ENCODE measurements at regions not wholly inside any gene's neighbourhood (a gene's known extent, or its start where the extent isn't known, plus 50 kb on each side); places are given as distances from the start of the nearest gene placed in this dataset.

- H3K4me2 ChIP-seq (ENCODE audit: extremely low read depth, insufficient read depth, low read length): no peak overlapping the region
- H3K27ac ChIP-seq (ENCODE audit: insufficient read depth, low read length): no peak overlapping the region
- no peaks in the 10 kb centered on the region for H3K9me3 ChIP-seq (ENCODE audit: control insufficient read depth, insufficient read depth, low read depth, low read length)
- H2AFZ ChIP-seq (ENCODE audit: low read length): no peak overlapping the region
- no peaks in the 10 kb centered on the region for H3K36me3 ChIP-seq (ENCODE audit: control insufficient read depth, insufficient read depth, low read length)
- DNase-seq (ENCODE audit: low read depth in 2 of 2): no peak
- H3K4me1 ChIP-seq (ENCODE audit: control insufficient read depth, extremely low read depth, insufficient read depth, low read length): no peaks in the 10 kb centered on the region
- H3K79me2 ChIP-seq (ENCODE audit: control insufficient read depth, insufficient read depth, low read length): no peaks in the 10 kb centered on the region
- H3K9ac ChIP-seq (ENCODE audit: insufficient read depth, low read length): no peak overlapping the region
- H4K20me1 ChIP-seq (ENCODE audit: control insufficient read depth, extremely low read depth, insufficient read depth, low read length): no peaks in the 10 kb centered on the region
- TF ChIP-seq EZH2 (IDR thresholded peaks at IDR 0.05; ENCODE audit: low read length, missing control alignments) (no peak), CTCF (conservative IDR thresholded peaks at IDR 0.05 in 1 of 2, IDR thresholded peaks at IDR 0.05 in 1 of 2; ENCODE audit: low read depth in 1 of 2, low read length in 2 of 2) (no peak)
- no peak overlapping the region for H3K4me3 ChIP-seq (replicated peaks in 1 of 4; ENCODE audit: control extremely low read depth in 1 of 4, insufficient read depth in 1 of 4, low read depth in 3 of 4, low read length in 4 of 4)
- no peaks in the 10 kb centered on the region for H3K27me3 ChIP-seq (ENCODE audit: control insufficient read depth, insufficient read depth, low read length)
These were observed 378.5 kb upstream of the IRX1 start for GRCh38 chr5:3217114-3217513.

GRCh38 chr5:3216386-3216785, 379.2 kb upstream of the IRX1 start:
- no peak overlapping the region for H3K4me3 ChIP-seq (replicated peaks in 1 of 4; ENCODE audit: control extremely low read depth in 1 of 4, insufficient read depth in 1 of 4, low read depth in 3 of 4, low read length in 4 of 4)

GRCh38 chr5:3214838-3215374, 380.7 kb upstream of the IRX1 start:
- no peaks in the 10 kb centered on the region for H3K36me3 ChIP-seq (ENCODE audit: control insufficient read depth, insufficient read depth, low read length)
- H3K4me1 ChIP-seq (ENCODE audit: control insufficient read depth, extremely low read depth, insufficient read depth, low read length): no peaks in the 10 kb centered on the region
- no peak for DNase-seq (ENCODE audit: low read depth in 2 of 2)
- no peak overlapping the region for H3K4me3 ChIP-seq (replicated peaks in 1 of 4; ENCODE audit: control extremely low read depth in 1 of 4, insufficient read depth in 1 of 4, low read depth in 3 of 4, low read length in 4 of 4)
- no peaks in the 10 kb centered on the region for H3K79me2 ChIP-seq (ENCODE audit: control insufficient read depth, insufficient read depth, low read length)
- no peak overlapping the region for H2AFZ ChIP-seq (ENCODE audit: low read length)
- H3K9me3 ChIP-seq (ENCODE audit: control insufficient read depth, insufficient read depth, low read depth, low read length): no peaks in the 10 kb centered on the region
- H3K4me2 ChIP-seq (ENCODE audit: extremely low read depth, insufficient read depth, low read length): no peak overlapping the region
- TF ChIP-seq CTCF (conservative IDR thresholded peaks at IDR 0.05 in 1 of 2, IDR thresholded peaks at IDR 0.05 in 1 of 2; ENCODE audit: low read depth in 1 of 2, low read length in 2 of 2): no peak
- TF ChIP-seq EZH2 (IDR thresholded peaks at IDR 0.05; ENCODE audit: low read length, missing control alignments): no peak
- H3K9ac ChIP-seq (ENCODE audit: insufficient read depth, low read length): no peak overlapping the region
- H4K20me1 ChIP-seq (ENCODE audit: control insufficient read depth, extremely low read depth, insufficient read depth, low read length): no peaks in the 10 kb centered on the region
- H3K27ac ChIP-seq (ENCODE audit: insufficient read depth, low read length): no peak overlapping the region
- H3K27me3 ChIP-seq (ENCODE audit: control insufficient read depth, insufficient read depth, low read length): no peaks in the 10 kb centered on the region

More at GRCh38 chr5:3216386-3216785, 379.2 kb upstream of the IRX1 start:
- Histone ChIP-seq H3K27ac (ENCODE audit: insufficient read depth, low read length) (no peak overlapping the region), H3K79me2 (ENCODE audit: control insufficient read depth, insufficient read depth, low read length) (no peaks in the 10 kb centered on the region), H2AFZ (ENCODE audit: low read length) (no peak overlapping the region), H3K36me3 (ENCODE audit: control insufficient read depth, insufficient read depth, low read length) (no peaks in the 10 kb centered on the region), H3K9ac (ENCODE audit: insufficient read depth, low read length) (no peak overlapping the region), H3K9me3 (ENCODE audit: control insufficient read depth, insufficient read depth, low read depth, low read length) (no peaks in the 10 kb centered on the region), H4K20me1 (ENCODE audit: control insufficient read depth, extremely low read depth, insufficient read depth, low read length) (no peaks in the 10 kb centered on the region), H3K4me2 (ENCODE audit: extremely low read depth, insufficient read depth, low read length) (no peak overlapping the region), H3K4me1 (ENCODE audit: control insufficient read depth, extremely low read depth, insufficient read depth, low read length) (no peaks in the 10 kb centered on the region), H3K27me3 (ENCODE audit: control insufficient read depth, insufficient read depth, low read length) (no peaks in the 10 kb centered on the region)
- TF ChIP-seq EZH2 (IDR thresholded peaks at IDR 0.05; ENCODE audit: low read length, missing control alignments): no peak
- no peak for TF ChIP-seq CTCF (conservative IDR thresholded peaks at IDR 0.05 in 1 of 2, IDR thresholded peaks at IDR 0.05 in 1 of 2; ENCODE audit: low read depth in 1 of 2, low read length in 2 of 2)
- DNase-seq (ENCODE audit: low read depth in 2 of 2): no peak
